ENCODE measurements at regions not wholly inside any gene's neighbourhood (a gene's known extent, or its start where the extent isn't known, plus 50 kb on each side); places are given as distances from the start of the nearest gene placed in this dataset.

DNA sequence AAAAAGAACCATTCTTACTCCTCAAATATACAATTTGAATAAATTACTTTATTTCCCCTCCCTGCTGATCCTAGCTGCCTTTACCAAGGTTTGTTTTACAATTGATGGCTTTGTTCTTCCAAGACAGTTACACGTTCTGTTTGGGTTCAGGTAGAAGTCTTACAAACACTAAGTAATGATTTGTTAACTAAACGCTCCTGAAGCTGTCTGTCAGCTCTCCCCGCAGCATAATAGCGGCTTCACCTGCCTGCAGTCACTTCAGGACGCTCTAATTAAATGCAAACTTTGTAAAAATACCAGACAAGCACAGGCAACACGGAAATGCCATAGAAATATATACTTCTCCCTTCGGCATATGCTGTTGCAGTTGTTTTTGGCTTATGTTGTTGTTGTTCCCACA, 176.4 kb upstream of the MDFIC2 start:
- Histone ChIP-seq H3K27me3 (ENCODE audit: control insufficient read depth in 2 of 2, insufficient read depth in 2 of 2, low read length in 2 of 2) (no peaks in the 10 kb centered on the region), H3K27ac (ENCODE audit: extremely low read depth, low read depth, low read length) (no peak overlapping the region), H3K4me3 (no peak overlapping the region), H3K9ac (ENCODE audit: insufficient read depth in 1 of 2, low read depth in 2 of 2, low read length in 2 of 2) (no peak overlapping the region), H3K79me2 (ENCODE audit: control insufficient read depth, insufficient read depth, low read length) (no peaks in the 10 kb centered on the region), H3K9me3 (replicated peaks; ENCODE audit: control insufficient read depth, insufficient read depth, low read depth, low read length) (no peaks in the 10 kb centered on the region), H4K20me1 (replicated peaks; ENCODE audit: control insufficient read depth, insufficient read depth, low read length) (no peaks in the 10 kb centered on the region), H3K4me2 (ENCODE audit: insufficient read depth, low read length) (no peak overlapping the region), H3K36me3 (ENCODE audit: control insufficient read depth, insufficient read depth, low read length) (no peaks in the 10 kb centered on the region), H2AFZ (ENCODE audit: low read depth, low read length) (no peak overlapping the region), H3K9me1 (ENCODE audit: control insufficient read depth, insufficient read depth, low read length) (no peaks in the 10 kb centered on the region), H3K4me1 (replicated peaks in 1 of 2; ENCODE audit: control insufficient read depth in 2 of 2, insufficient read depth in 2 of 2, low read length in 2 of 2) (no peaks in the 10 kb centered on the region)
- ChIA-PET CTCF (ENCODE audit: low intra/inter-chr PET ratio) (no interaction called here), POLR2A (no interaction called here)
- WGBS (ENCODE audit: insufficient coverage, low coverage, missing lambda C conversion rate), result 0% methylated on average over 6 of the region's 7 CpGs
- ATAC-seq (no peak), DNase-seq (ENCODE audit: extremely low read depth in 1 of 4, low spot score in 3 of 4) (no peak), FAIRE-seq (no peak)
- TF ChIP-seq, protein P1, sequence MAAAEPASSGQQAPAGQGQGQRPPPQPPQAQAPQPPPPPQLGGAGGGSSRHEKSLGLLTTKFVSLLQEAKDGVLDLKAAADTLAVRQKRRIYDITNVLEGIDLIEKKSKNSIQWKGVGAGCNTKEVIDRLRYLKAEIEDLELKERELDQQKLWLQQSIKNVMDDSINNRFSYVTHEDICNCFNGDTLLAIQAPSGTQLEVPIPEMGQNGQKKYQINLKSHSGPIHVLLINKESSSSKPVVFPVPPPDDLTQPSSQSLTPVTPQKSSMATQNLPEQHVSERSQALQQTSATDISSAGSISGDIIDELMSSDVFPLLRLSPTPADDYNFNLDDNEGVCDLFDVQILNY (CRISPR knock-in tag; IDR thresholded peaks at IDR 0.05), result no peak
- TF ChIP-seq NUFIP1 (IDR thresholded peaks at IDR 0.05; ENCODE audit: partially characterized antibody), result no peak
- no peak for TF ChIP-seq ZNF224 (CRISPR knock-in tag; IDR thresholded peaks at IDR 0.05)
- no peak for TF ChIP-seq IFI16 (CRISPR knock-in tag; IDR thresholded peaks at IDR 0.05)
- no peak for TF ChIP-seq ZNF764 (CRISPR knock-in tag; IDR thresholded peaks at IDR 0.05; ENCODE audit: low read depth)
- TF ChIP-seq ZNF668 (CRISPR knock-in tag; IDR thresholded peaks at IDR 0.05), result no peak
- no peak for TF ChIP-seq ZNF124 (CRISPR knock-in tag; IDR thresholded peaks at IDR 0.05)
- TF ChIP-seq ZBTB1 (CRISPR knock-in tag; IDR thresholded peaks at IDR 0.05; ENCODE audit: borderline replicate concordance, low read depth), result no peak
- no peak for TF ChIP-seq HNRNPUL1 (IDR thresholded peaks at IDR 0.05; ENCODE audit: low read length)
- in situ Hi-C loops (cut with MboI) (no loop called here), intact Hi-C loops (cut with micrococcal nuclease) (no loop called here)
- BruUV-seq (replicated peaks), result no TSS peak
